ENCODE measurements at regions not wholly inside any gene's neighbourhood (a gene's known extent, or its start where the extent isn't known, plus 50 kb on each side); places are given as distances from the start of the nearest gene placed in this dataset.

GRCh38 chr1:103447471-103447870, 78.0 kb upstream of the RNPC3 start:
- TF ChIP-seq, protein P1, sequence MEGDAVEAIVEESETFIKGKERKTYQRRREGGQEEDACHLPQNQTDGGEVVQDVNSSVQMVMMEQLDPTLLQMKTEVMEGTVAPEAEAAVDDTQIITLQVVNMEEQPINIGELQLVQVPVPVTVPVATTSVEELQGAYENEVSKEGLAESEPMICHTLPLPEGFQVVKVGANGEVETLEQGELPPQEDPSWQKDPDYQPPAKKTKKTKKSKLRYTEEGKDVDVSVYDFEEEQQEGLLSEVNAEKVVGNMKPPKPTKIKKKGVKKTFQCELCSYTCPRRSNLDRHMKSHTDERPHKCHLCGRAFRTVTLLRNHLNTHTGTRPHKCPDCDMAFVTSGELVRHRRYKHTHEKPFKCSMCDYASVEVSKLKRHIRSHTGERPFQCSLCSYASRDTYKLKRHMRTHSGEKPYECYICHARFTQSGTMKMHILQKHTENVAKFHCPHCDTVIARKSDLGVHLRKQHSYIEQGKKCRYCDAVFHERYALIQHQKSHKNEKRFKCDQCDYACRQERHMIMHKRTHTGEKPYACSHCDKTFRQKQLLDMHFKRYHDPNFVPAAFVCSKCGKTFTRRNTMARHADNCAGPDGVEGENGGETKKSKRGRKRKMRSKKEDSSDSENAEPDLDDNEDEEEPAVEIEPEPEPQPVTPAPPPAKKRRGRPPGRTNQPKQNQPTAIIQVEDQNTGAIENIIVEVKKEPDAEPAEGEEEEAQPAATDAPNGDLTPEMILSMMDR (IDR thresholded peaks at IDR 0.05): no peak

DNA sequence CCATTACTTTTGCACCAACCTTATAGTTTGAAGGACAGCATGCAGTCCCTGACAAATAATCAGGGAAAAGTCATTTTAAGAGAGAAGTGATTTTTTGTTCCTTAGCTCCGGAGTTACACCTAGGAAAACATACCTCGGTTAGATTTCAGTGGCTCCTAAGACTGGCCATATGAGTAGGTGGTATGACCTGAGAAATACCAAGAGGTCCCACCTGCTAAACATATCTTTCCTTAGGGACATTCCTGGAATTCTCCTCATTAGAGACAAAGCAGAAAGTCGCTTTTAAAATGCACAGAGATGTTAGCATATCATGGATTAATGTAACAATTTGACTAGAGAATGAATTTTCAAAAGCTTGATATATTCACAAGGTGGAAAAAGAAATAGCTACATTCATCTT, 84.2 kb upstream of the RNPC3 start:
- TF ChIP-seq, protein P1 (IDR thresholded peaks at IDR 0.05): no peak

- TF ChIP-seq, protein P1 (IDR thresholded peaks at IDR 0.05): no peak
Measured at GRCh38 chr1:103435443-103435842, 90.1 kb upstream of the RNPC3 start.

- TF ChIP-seq, protein P1 (IDR thresholded peaks at IDR 0.05): no peak
Measured at GRCh38 chr1:103424650-103425049, 100.8 kb upstream of the RNPC3 start.

DNA sequence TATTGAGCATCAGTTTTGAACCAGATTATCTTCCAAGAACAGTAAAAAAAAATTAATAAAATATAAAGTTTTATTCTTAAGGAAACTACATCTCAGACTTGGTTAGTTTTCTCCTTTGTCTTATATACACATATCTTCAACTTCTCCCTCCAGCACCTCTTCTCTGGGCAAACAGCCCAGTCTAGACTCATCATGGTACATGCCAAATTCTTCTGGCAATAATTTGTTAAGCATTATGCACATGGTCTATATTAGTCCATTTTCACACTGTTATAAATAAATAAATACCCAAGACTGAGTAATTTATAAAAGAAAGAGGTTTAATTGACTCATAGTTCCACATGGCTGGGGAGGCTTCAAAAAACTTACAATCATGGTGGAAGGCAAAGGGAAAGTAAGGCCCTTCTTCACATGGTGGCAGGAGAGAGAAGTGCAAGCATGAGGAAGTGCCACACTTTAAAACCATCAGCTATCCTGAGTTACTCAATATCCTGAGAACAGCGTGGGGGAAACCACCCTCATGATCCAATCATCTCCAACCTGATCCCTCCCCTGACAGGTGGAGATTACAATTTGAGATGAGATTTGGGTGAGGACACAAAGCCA, 108.7 kb upstream of the RNPC3 start:
- TF ChIP-seq, protein P1 (IDR thresholded peaks at IDR 0.05): no peak

GRCh38 chr1:103387898-103388297, 137.6 kb upstream of the RNPC3 start:
- TF ChIP-seq, protein P1 (IDR thresholded peaks at IDR 0.05): no peak

GRCh38 chr1:103373991-103374390, 151.5 kb upstream of the RNPC3 start:
- TF ChIP-seq, protein P1 (IDR thresholded peaks at IDR 0.05): no peak

- TF ChIP-seq, protein P1 (IDR thresholded peaks at IDR 0.05): no peak
Measured at GRCh38 chr1:103372866-103373265, 152.6 kb upstream of the RNPC3 start.
